HG03060 (cell line): ENCODE measurements at regions not wholly inside any gene's neighbourhood (a gene's known extent, or its start where the extent isn't known, plus 50 kb on each side); places are given as distances from the start of the nearest gene placed in this dataset.
"Not testable (repeated sequence)": the region's sequence is repeated elsewhere in the genome, so short reads cannot be mapped to it uniquely, and the experiment has no call there.

Source experiments
- ATAC-seq: cut with Tn5 transposase; IDR thresholded peaks from one replicate; pipeline ENCODE4 v1.9.1; 2021; ENCODE audit warnings: low read depth, moderate number of reproducible peaks; ENCODE audit not compliant: unreplicated experiment

GRCh38 chr16:52117171-52117570 is 429.8 kb downstream of the TOX3 start:
- no peak for ATAC-seq

- ATAC-seq = no peak
Measured at GRCh38 chr16:52114379-52114778, 432.6 kb downstream of the TOX3 start.

- no peak for ATAC-seq
Measured at GRCh38 chr16:52113533-52114183, 433.3 kb downstream of the TOX3 start.

- not testable (repeated sequence) for ATAC-seq
Measured at GRCh38 chr16:52104993-52105392, 441.9 kb downstream of the TOX3 start.

- ATAC-seq = no peak
Measured at GRCh38 chr16:52103791-52104190, 443.2 kb downstream of the TOX3 start.

GRCh38 chr16:52101246-52101645 is 445.7 kb downstream of the TOX3 start:
- no peak for ATAC-seq

GRCh38 chr16:52099382-52099781 is 447.6 kb downstream of the TOX3 start:
- no peak for ATAC-seq

GRCh38 chr16:52095471-52095870 is 451.5 kb downstream of the TOX3 start:
- ATAC-seq = no peak

- ATAC-seq = no peak
Measured at GRCh38 chr16:52092126-52092525, 454.8 kb downstream of the TOX3 start.

- ATAC-seq = no peak
Measured at GRCh38 chr16:52090080-52090479, 456.9 kb downstream of the TOX3 start.

GRCh38 chr16:52089476-52089875 is 457.5 kb downstream of the TOX3 start:
- no peak for ATAC-seq

GRCh38 chr16:52086901-52087300 is 460.0 kb downstream of the TOX3 start:
- ATAC-seq = no peak

GRCh38 chr16:52078716-52079655 is 468.0 kb downstream of the TOX3 start:
- ATAC-seq = no peak

- no peak for ATAC-seq
Measured at GRCh38 chr16:52077607-52078006, 469.3 kb downstream of the TOX3 start.

GRCh38 chr16:52076801-52077201 is 470.1 kb downstream of the TOX3 start:
- no peak for ATAC-seq

- no peak for ATAC-seq
Measured at GRCh38 chr16:52076332-52076731, 470.6 kb downstream of the TOX3 start.

GRCh38 chr16:52074133-52074532 is 472.8 kb downstream of the TOX3 start:
- ATAC-seq = no peak

- ATAC-seq = no peak
Measured at GRCh38 chr16:52073024-52073423, 473.9 kb downstream of the TOX3 start.

- no peak for ATAC-seq
Measured at GRCh38 chr16:52071101-52071500, 475.8 kb downstream of the TOX3 start.

- no peak for ATAC-seq
Measured at GRCh38 chr16:52070341-52071057, 476.4 kb downstream of the TOX3 start.

- ATAC-seq = no peak
Measured at GRCh38 chr16:52069866-52070265, 477.1 kb downstream of the TOX3 start.
